Epidermal melanocyte (primary cell): ENCODE measurements at regions not wholly inside any gene's neighbourhood (a gene's known extent, or its start where the extent isn't known, plus 50 kb on each side); places are given as distances from the start of the nearest gene placed in this dataset.
A peak's percentile ranks its signal among the peaks of the same experiment; 100 is the strongest.

Experiments
- DNase-seq: peaks from one replicate; pipeline ENCODE4 v3.0.0; 2011; ENCODE audit warnings: low spot score; ENCODE audit not compliant: insufficient read length

DNA sequence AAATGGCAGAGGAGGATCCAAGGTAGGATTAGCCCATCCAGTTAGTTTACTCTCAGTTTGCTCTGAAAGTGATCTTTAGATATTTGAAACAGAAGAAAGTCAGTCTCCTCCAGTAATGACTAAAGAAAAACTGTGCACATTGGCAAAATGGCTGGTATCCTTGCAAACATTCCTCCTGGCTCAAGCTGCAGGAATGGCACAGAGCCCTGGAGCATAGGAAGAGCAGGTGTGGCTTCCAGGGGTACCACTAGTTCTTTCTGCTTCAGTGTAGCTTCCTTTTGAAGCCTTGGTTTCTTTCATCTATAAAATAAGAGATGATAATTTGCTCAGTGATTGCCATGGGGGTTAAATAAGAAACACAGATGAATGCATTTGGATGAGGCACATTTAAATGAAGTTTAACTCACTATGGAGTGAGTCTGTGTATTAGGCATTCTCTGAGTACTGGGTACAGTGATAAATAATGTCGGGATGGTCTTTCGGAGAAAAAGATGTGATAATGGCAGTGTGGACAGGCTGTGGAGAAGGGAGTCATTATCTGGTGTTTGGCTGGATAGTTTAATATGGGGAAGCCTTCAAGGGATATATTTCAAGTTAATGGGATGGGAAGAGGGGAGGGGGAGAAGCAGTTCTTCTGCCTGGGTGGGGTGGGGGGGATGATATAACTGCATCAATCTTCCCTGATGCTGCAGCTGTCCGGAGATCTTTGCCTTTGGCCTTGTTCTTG, 217.3 kb upstream of the KLF4 start:
- DNase-seq = no peak

GRCh38 chr9:107705521-107705920, 216.0 kb upstream of the KLF4 start:
- no peak for DNase-seq

GRCh38 chr9:107704774-107705173, 215.2 kb upstream of the KLF4 start:
- no peak for DNase-seq

DNA sequence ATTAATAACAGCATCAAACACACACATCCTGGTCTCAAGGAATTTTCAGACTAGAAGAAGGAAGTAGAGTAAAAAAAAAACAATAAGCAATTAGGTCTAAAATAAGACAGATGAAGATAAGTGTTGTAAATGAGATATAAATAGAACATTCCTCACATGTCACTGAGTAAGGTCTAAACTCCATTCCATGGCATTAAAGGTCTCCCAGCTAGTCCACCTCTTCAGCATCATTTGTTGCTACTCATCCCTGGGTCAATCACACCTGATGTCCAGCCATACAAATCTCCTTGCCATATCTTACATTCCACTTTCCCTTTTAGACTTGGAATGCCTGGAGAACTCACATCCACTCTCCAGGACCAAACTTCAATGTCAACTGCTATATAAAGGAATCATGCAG, 214.1 kb upstream of the KLF4 start:
- no peak for DNase-seq

DNA sequence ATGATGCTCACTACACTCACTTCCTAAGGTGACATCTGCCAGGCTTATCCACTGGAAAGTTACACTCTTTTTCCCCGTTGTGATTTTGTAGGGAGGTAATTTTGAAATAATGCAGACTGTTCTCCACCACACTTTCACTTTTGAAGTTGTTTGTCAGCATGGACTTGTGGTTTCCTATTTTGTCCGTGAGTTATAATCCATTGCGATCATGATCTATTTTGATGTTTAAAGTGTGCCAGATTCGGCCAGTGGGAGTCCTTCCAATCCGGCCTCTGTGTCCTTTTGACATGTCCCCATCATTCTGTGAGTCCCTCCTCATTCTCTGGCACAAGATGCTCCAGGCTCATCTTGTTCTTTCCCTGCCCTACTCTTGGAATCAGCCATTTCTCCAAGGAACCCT, 211.3 kb upstream of the KLF4 start:
- no peak for DNase-seq

- DNase-seq = no peak
Observed at GRCh38 chr9:107699231-107699630, 209.7 kb upstream of the KLF4 start.

DNA sequence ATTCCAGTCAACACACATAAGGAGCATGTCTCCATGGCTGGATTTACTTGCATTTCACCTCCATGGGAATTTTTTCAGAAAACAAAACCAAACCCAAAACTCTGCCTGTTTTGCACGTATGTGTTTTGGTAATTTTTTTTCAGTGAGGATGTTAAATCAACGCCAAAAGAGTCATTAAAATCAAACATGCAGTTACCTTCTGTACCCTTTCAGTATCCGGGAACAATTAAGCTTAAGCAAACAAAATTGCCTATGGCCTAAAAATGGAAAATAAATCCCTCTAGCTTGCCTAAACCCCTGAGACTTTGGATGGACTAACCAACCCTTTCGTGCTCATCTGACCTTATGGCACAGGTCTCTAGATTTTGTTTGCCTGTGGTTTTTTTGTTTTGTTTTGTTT, 209.2 kb upstream of the KLF4 start:
- DNase-seq = no peak

GRCh38 chr9:107696302-107696701, 206.7 kb upstream of the KLF4 start:
- DNase-seq = no peak

DNA sequence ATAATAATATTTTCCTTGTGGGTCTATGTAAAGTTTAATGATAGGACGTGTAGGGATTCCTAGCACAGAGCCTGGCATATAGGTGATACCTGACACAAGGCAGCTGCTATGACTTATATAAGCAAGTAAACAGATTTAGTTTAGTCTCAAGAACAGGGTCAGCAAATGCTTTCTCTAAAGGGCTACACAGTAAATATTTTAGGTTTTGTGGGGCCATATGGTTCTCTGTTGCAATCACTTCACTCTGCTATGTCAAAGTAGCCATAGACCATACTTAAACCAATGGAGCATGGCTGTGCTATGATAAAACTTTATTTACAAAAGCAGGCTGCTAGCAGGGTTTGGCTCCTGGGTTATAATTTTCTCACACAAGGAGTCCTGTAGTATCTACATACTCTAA, 204.8 kb upstream of the KLF4 start:
- DNase-seq = no peak

- no peak for DNase-seq
Observed at GRCh38 chr9:107693625-107694326, 204.2 kb upstream of the KLF4 start.

GRCh38 chr9:107691664-107692063, 202.1 kb upstream of the KLF4 start:
- DNase-seq = no peak

- no peak for DNase-seq
Observed at GRCh38 chr9:107690021-107690420, 200.5 kb upstream of the KLF4 start.

DNA sequence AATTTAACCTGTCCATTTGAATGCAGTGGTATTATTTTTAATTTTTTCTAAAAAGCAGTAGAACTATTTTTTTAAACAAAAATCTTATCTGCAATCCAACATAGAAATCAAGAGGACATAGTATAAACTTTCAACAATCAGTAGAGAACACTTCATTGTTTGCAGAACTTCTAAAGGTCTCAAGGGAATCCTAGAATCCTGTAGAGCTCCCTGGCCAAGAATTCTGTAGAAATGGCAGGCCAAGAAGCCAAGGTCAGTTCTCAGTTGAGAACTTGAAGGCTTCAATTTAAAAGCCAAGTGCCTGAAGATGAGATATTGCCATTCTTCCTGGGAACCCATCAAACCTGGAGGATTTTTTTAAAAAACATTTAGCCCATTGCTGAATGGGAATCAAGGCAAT, 199.2 kb upstream of the KLF4 start:
- DNase-seq = no peak

GRCh38 chr9:107685901-107686300, 196.3 kb upstream of the KLF4 start:
- DNase-seq = no peak

DNA sequence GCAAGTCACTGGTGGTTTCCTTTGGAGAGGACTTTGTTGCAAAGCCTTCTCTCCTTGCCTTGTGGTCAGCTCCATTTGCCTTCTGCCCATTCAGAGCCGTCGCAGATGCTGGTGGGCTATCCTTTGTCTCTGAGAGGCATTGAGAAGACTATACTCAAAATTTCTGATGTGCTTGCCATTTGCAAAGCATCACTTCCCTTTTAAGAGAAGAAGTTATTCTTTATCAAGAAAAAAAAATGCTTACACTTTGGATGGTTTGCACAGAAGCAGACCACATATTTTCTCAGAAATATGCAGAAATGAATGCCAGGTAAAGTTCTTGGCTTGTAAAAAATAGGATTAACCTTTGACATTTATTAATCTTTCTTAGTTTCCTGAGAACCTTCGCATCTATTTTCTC, 195.8 kb upstream of the KLF4 start:
- no peak for DNase-seq

- no peak for DNase-seq
Observed at GRCh38 chr9:107684224-107684623, 194.7 kb upstream of the KLF4 start.

- no peak for DNase-seq
Observed at GRCh38 chr9:107683566-107683965, 194.0 kb upstream of the KLF4 start.

- no peak for DNase-seq
Observed at GRCh38 chr9:107681988-107682387, 192.4 kb upstream of the KLF4 start.

- DNase-seq = no peak
Observed at GRCh38 chr9:107675351-107676259, 186.0 kb upstream of the KLF4 start.

GRCh38 chr9:107674721-107675277, 185.2 kb upstream of the KLF4 start:
- peak; percentile 52 for DNase-seq

DNA sequence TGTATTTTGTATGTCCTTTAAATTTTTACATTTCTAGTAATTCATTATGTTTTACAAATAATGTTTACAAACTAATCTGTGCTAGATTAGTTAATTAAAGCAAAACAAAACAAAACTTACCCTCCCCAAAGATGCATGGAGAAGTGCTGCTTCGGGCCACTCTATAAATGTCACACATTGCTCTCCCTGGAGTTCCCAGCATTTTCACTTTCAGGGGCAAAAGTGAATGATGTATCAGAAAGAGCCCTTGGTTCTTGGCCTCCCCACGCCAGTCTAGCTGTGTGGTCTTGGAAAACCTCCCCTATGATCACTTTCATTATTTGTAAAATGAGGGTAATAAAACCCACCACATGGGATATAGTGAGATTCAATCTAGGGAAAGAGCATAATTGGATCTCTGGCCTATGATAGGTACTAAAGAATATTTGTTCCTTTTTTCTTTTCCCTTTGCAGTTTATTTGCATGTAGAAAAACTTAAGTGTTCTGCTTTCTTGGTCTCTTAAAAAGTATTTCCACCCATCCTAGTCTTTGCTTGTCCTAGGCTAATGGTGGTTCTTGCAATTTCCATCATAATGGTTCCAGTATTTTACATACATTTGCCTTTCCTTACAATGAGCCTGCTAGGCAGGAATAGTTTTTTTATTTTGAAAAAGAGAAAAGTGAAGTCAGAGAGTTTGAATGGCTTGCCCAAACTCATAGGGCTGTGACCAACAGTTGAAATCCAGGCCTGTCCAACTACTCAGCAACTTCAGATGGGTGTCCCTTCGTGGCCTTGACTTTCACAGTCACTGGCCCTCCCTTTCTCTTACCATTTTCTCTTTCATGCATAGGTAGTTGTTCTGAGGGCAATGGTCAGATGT, 184.5 kb upstream of the KLF4 start:
- no peak for DNase-seq
